ENCODE measurements at regions not wholly inside any gene's neighbourhood (a gene's known extent, or its start where the extent isn't known, plus 50 kb on each side); places are given as distances from the start of the nearest gene placed in this dataset.

DNA sequence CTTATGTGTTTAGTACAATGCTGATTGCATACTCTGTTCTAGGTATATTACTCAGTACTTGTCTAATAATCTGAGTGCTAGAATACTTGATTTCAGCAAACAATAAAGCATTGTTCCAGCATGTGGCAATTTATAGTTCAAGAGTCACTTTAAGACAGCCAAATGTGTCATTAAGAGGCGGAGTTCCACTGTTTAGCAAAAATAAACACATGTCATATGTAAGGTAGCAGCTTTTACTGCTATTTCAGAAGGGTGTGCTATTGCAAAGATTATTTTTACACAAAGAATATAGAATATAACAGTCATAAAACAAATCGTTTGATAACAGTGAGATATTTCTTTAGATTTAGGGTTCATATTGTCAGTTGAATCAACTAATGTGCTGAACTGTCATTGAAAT, 358.7 kb downstream of the TUSC7 start:
- TF ChIP-seq, protein P1, sequence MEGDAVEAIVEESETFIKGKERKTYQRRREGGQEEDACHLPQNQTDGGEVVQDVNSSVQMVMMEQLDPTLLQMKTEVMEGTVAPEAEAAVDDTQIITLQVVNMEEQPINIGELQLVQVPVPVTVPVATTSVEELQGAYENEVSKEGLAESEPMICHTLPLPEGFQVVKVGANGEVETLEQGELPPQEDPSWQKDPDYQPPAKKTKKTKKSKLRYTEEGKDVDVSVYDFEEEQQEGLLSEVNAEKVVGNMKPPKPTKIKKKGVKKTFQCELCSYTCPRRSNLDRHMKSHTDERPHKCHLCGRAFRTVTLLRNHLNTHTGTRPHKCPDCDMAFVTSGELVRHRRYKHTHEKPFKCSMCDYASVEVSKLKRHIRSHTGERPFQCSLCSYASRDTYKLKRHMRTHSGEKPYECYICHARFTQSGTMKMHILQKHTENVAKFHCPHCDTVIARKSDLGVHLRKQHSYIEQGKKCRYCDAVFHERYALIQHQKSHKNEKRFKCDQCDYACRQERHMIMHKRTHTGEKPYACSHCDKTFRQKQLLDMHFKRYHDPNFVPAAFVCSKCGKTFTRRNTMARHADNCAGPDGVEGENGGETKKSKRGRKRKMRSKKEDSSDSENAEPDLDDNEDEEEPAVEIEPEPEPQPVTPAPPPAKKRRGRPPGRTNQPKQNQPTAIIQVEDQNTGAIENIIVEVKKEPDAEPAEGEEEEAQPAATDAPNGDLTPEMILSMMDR (IDR thresholded peaks at IDR 0.05), result no peak
- no peak for TF ChIP-seq POLR2A (IDR thresholded peaks at IDR 0.05)

Measured in thyroid gland (tissue), 4 donors.